NT2/D1 (cell line): ENCODE measurements at regions not wholly inside any gene's neighbourhood (a gene's known extent, or its start where the extent isn't known, plus 50 kb on each side); places are given as distances from the start of the nearest gene placed in this dataset.

Source experiments
- SUZ12 ChIP-seq: IDR thresholded peaks from 2 replicates; pipeline ENCODE4 v1.6.1; 2011; ENCODE audit not compliant: insufficient read length, insufficient read depth; ENCODE audit errors: extremely low read depth
- YY1 ChIP-seq: IDR thresholded peaks from 2 replicates; pipeline ENCODE4 v1.6.1; 2011; ENCODE audit not compliant: insufficient read length, insufficient read depth
- ZNF274 ChIP-seq: IDR thresholded peaks from 2 replicates; pipeline ENCODE4 v1.6.1; 2011; ENCODE audit warnings: mild to moderate bottlenecking, low read depth, low read length

DNA sequence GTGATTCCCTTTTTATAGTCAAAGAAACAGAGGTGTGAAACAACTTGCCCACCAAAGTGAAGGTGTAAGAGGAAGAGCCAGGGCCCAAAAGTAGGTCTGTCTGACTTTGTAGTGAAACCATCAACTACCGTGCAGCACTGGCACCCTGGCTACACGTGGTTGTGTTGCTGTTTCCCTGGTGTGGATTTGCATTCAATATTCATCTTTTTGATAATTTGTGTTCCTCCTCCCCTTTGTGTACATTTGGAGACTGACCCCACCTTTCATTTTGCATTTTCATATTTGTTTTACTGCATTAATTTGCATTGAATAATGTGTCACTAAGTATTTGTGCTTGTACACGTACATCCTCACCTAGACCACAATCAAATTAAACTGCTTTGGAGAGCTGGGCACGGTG, 873.8 kb upstream of the WWC1 start:
- TF ChIP-seq SUZ12, result no peak
- TF ChIP-seq YY1, result no peak
- TF ChIP-seq ZNF274, result no peak
